ENCODE measurements at regions not wholly inside any gene's neighbourhood (a gene's known extent, or its start where the extent isn't known, plus 50 kb on each side); places are given as distances from the start of the nearest gene placed in this dataset.

GRCh38 chr1:10932088-10932487 lies 80.4 kb upstream of the TARDBP start:
- no peak for DNase-seq (ENCODE audit: low read depth)
- no peak overlapping the region for H3K4me3 ChIP-seq (ENCODE audit: low read length)
- no peak for TF ChIP-seq CTCF (IDR thresholded peaks at IDR 0.05; ENCODE audit: insufficient read depth, low read depth, low read length, missing control alignments)

GRCh38 chr1:10934150-10934818 lies 78.2 kb upstream of the TARDBP start:
- H3K4me3 ChIP-seq (ENCODE audit: low read length): no peak overlapping the region
- no peak for TF ChIP-seq CTCF (IDR thresholded peaks at IDR 0.05; ENCODE audit: insufficient read depth, low read depth, low read length, missing control alignments)
- no peak for DNase-seq (ENCODE audit: low read depth)

GRCh38 chr1:10935246-10935645 lies 77.2 kb upstream of the TARDBP start:
- no peak for DNase-seq (ENCODE audit: low read depth)

GRCh38 chr1:10935724-10936123 lies 76.7 kb upstream of the TARDBP start:
- TF ChIP-seq CTCF (IDR thresholded peaks at IDR 0.05; ENCODE audit: insufficient read depth, low read depth, low read length, missing control alignments): no peak
- no peak overlapping the region for H3K4me3 ChIP-seq (ENCODE audit: low read length)

More at GRCh38 chr1:10935246-10935645, 77.2 kb upstream of the TARDBP start:
- no peak overlapping the region for H3K4me3 ChIP-seq (ENCODE audit: low read length)
- no peak for TF ChIP-seq CTCF (IDR thresholded peaks at IDR 0.05; ENCODE audit: insufficient read depth, low read depth, low read length, missing control alignments)

GRCh38 chr1:10936998-10937901 lies 75.2 kb upstream of the TARDBP start:
- H3K4me3 ChIP-seq (ENCODE audit: low read length): no peak overlapping the region
- no peak for TF ChIP-seq CTCF (IDR thresholded peaks at IDR 0.05; ENCODE audit: insufficient read depth, low read depth, low read length, missing control alignments)
- DNase-seq (ENCODE audit: low read depth): no peak

More at GRCh38 chr1:10935724-10936123, 76.7 kb upstream of the TARDBP start:
- no peak for DNase-seq (ENCODE audit: low read depth)

GRCh38 chr1:10938741-10939417 lies 73.6 kb upstream of the TARDBP start:
- no peak for DNase-seq (ENCODE audit: low read depth)
- no peak for TF ChIP-seq CTCF (IDR thresholded peaks at IDR 0.05; ENCODE audit: insufficient read depth, low read depth, low read length, missing control alignments)
- H3K4me3 ChIP-seq (ENCODE audit: low read length): no peak overlapping the region

All from epithelial cell of esophagus (primary cell).